HUES64 (cell line): ENCODE measurements at regions not wholly inside any gene's neighbourhood (a gene's known extent, or its start where the extent isn't known, plus 50 kb on each side); places are given as distances from the start of the nearest gene placed in this dataset.

ENCODE experiments used
- H3K27ac ChIP-seq: 2 replicates; pipeline ENCODE4 v1.7.0; 2013; ENCODE audit warnings: low read depth, low read length, inconsistent platforms
- H3K27me3 ChIP-seq: 2 replicates; pipeline ENCODE4 v1.6.1; 2013; ENCODE audit warnings: mild to moderate bottlenecking, low read length; ENCODE audit not compliant: insufficient read depth
- H3K36me3 ChIP-seq: 2 replicates; pipeline ENCODE4 v1.6.1; 2013; ENCODE audit warnings: mild to moderate bottlenecking, low read length; ENCODE audit not compliant: insufficient read depth
- H3K4me1 ChIP-seq: 2 replicates; pipeline ENCODE4 v1.6.1; 2013; ENCODE audit warnings: mild to moderate bottlenecking, low read length, moderate library complexity; ENCODE audit not compliant: insufficient read depth
- H3K4me3 ChIP-seq: 2 replicates; pipeline ENCODE4 v1.5.1; 2013; ENCODE audit warnings: mild to moderate bottlenecking, low read length, moderate library complexity
- H3K9ac ChIP-seq: 2 replicates; pipeline ENCODE4 v1.6.1; 2013; ENCODE audit warnings: mild to moderate bottlenecking, low read depth, low read length
- H3K9me3 ChIP-seq: 2 replicates; pipeline ENCODE4 v1.6.1; 2013; ENCODE audit warnings: low read depth, low read length; ENCODE audit not compliant: insufficient read depth
- WGBS: fragments of 150-250, 120-280 bp; methylation state at CpG from one replicate; pipeline ENCODE4 v1.1.7; 2013; ENCODE audit warnings: missing lambda C conversion rate; 5-methylcytosine and 5-hydroxymethylcytosine counted together

GRCh38 chr14:85444635-85445034 lies 85.3 kb upstream of the FLRT2 start:
- H3K27ac ChIP-seq, result no peak overlapping the region
- 92% methylated on average over 3 of the region's 3 CpGs for WGBS

GRCh38 chr14:85445151-85445795 lies 84.7 kb upstream of the FLRT2 start:
- Histone ChIP-seq H3K27me3 (no peaks in the 10 kb centered on the region), H3K27ac (no peak overlapping the region)
- whole genome bisulfite sequencing, result 88% methylated on average over 2 of the region's 3 CpGs

More at GRCh38 chr14:85444635-85445034, 85.3 kb upstream of the FLRT2 start:
- H3K9ac ChIP-seq, result no peak overlapping the region
- H3K27me3 ChIP-seq, result no peaks in the 10 kb centered on the region
- H3K36me3 ChIP-seq, result no peaks in the 10 kb centered on the region
- no peaks in the 10 kb centered on the region for H3K9me3 ChIP-seq
- no peaks in the 10 kb centered on the region for H3K4me1 ChIP-seq
- H3K4me3 ChIP-seq, result no peak overlapping the region

GRCh38 chr14:85447883-85448282 lies 82.1 kb upstream of the FLRT2 start:
- Histone ChIP-seq H3K9ac (no peak overlapping the region), H3K36me3 (no peaks in the 10 kb centered on the region), H3K27me3 (no peaks in the 10 kb centered on the region), H3K9me3 (no peaks in the 10 kb centered on the region), H3K27ac (no peak overlapping the region), H3K4me1 (no peaks in the 10 kb centered on the region), H3K4me3 (no peak overlapping the region)
- 89% methylated on average over 2 of the region's 2 CpGs for WGBS

More at GRCh38 chr14:85445151-85445795, 84.7 kb upstream of the FLRT2 start:
- Histone ChIP-seq H3K9me3 (no peaks in the 10 kb centered on the region), H3K4me3 (no peak overlapping the region), H3K36me3 (no peaks in the 10 kb centered on the region), H3K4me1 (no peaks in the 10 kb centered on the region), H3K9ac (no peak overlapping the region)

- no peak overlapping the region for H3K27ac ChIP-seq
- no peak overlapping the region for H3K4me3 ChIP-seq
- H3K9ac ChIP-seq, result no peak overlapping the region
- H3K36me3 ChIP-seq, result no peaks in the 10 kb centered on the region
- H3K27me3 ChIP-seq, result no peaks in the 10 kb centered on the region
- no peaks in the 10 kb centered on the region for H3K4me1 ChIP-seq
- no peaks in the 10 kb centered on the region for H3K9me3 ChIP-seq
Observed at GRCh38 chr14:85451421-85451820, 78.5 kb upstream of the FLRT2 start.

- no peaks in the 10 kb centered on the region for H3K27me3 ChIP-seq
- H3K27ac ChIP-seq, result no peak overlapping the region
- H3K9ac ChIP-seq, result no peak overlapping the region
- no peaks in the 10 kb centered on the region for H3K36me3 ChIP-seq
- 92% methylated on average over 1 of the region's 2 CpGs for WGBS
- H3K4me3 ChIP-seq, result no peak overlapping the region
- no peaks in the 10 kb centered on the region for H3K9me3 ChIP-seq
- no peaks in the 10 kb centered on the region for H3K4me1 ChIP-seq
Observed at GRCh38 chr14:85453401-85454225, 76.3 kb upstream of the FLRT2 start.

- Histone ChIP-seq H3K4me1 (no peaks in the 10 kb centered on the region), H3K4me3 (no peak overlapping the region), H3K9ac (no peak overlapping the region), H3K36me3 (no peaks in the 10 kb centered on the region), H3K27ac (no peak overlapping the region), H3K27me3 (no peaks in the 10 kb centered on the region), H3K9me3 (no peaks in the 10 kb centered on the region)
- 94% methylated on average over 3 of the region's 3 CpGs for WGBS
Observed at GRCh38 chr14:85454226-85454813, 75.6 kb upstream of the FLRT2 start.

- Histone ChIP-seq H3K27me3 (no peaks in the 10 kb centered on the region), H3K9me3 (no peaks in the 10 kb centered on the region), H3K4me1 (no peaks in the 10 kb centered on the region), H3K4me3 (no peak overlapping the region), H3K27ac (no peak overlapping the region), H3K9ac (no peak overlapping the region), H3K36me3 (no peaks in the 10 kb centered on the region)
- 95% methylated on average over 2 of the region's 3 CpGs for WGBS
Observed at GRCh38 chr14:85459361-85460000, 70.5 kb upstream of the FLRT2 start.

- Histone ChIP-seq H3K9me3 (no peaks in the 10 kb centered on the region), H3K4me1 (no peaks in the 10 kb centered on the region), H3K9ac (no peak overlapping the region), H3K27ac (no peak overlapping the region), H3K36me3 (no peaks in the 10 kb centered on the region), H3K4me3 (no peak overlapping the region), H3K27me3 (no peaks in the 10 kb centered on the region)
- WGBS, result 97% methylated on average over 3 of the region's 3 CpGs
Observed at GRCh38 chr14:85461432-85462133, 68.4 kb upstream of the FLRT2 start.

GRCh38 chr14:85463512-85463911 lies 66.4 kb upstream of the FLRT2 start:
- Histone ChIP-seq H3K27ac (no peak overlapping the region), H3K9ac (no peak overlapping the region), H3K36me3 (no peaks in the 10 kb centered on the region), H3K27me3 (no peaks in the 10 kb centered on the region), H3K4me3 (no peak overlapping the region), H3K4me1 (no peaks in the 10 kb centered on the region), H3K9me3 (no peaks in the 10 kb centered on the region)
- WGBS, result 91% methylated on average over 4 of the region's 4 CpGs

GRCh38 chr14:85464135-85464895 lies 65.6 kb upstream of the FLRT2 start:
- no peak overlapping the region for H3K27ac ChIP-seq
- no peaks in the 10 kb centered on the region for H3K36me3 ChIP-seq
- H3K9me3 ChIP-seq, result no peaks in the 10 kb centered on the region
- 94% methylated on average over 2 of the region's 2 CpGs for WGBS
- H3K4me3 ChIP-seq, result no peak overlapping the region
- H3K9ac ChIP-seq, result no peak overlapping the region
- H3K4me1 ChIP-seq, result no peaks in the 10 kb centered on the region
- no peaks in the 10 kb centered on the region for H3K27me3 ChIP-seq
